HG03097 (cell line): ENCODE measurements at regions not wholly inside any gene's neighbourhood (a gene's known extent, or its start where the extent isn't known, plus 50 kb on each side); places are given as distances from the start of the nearest gene placed in this dataset.
"Not testable (repeated sequence)": the region's sequence is repeated elsewhere in the genome, so short reads cannot be mapped to it uniquely, and the experiment has no call there.

Source experiments
- ATAC-seq: cut with Tn5 transposase; IDR thresholded peaks from one replicate; pipeline ENCODE4 v1.9.1; 2021; ENCODE audit not compliant: unreplicated experiment, low FRiP score

DNA sequence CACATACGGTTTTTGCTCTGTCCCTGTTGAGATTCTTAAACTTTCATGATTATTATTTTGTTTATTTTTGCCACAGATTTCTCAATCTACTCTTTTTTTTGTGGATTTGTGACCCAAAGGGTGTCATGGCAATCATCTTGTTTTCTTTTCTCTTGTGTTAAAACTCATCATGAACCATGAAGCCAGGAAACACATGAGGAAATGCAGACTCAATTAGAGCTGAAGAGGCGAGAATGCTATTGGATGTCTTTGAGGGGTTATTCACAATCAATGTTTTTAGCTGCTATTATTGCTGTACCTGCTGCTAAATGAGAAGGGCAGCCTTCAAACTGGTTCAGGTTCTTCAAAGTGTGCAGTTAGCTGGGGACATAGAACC lies 99.5 kb upstream of the MMADHC start:
- ATAC-seq: no peak

DNA sequence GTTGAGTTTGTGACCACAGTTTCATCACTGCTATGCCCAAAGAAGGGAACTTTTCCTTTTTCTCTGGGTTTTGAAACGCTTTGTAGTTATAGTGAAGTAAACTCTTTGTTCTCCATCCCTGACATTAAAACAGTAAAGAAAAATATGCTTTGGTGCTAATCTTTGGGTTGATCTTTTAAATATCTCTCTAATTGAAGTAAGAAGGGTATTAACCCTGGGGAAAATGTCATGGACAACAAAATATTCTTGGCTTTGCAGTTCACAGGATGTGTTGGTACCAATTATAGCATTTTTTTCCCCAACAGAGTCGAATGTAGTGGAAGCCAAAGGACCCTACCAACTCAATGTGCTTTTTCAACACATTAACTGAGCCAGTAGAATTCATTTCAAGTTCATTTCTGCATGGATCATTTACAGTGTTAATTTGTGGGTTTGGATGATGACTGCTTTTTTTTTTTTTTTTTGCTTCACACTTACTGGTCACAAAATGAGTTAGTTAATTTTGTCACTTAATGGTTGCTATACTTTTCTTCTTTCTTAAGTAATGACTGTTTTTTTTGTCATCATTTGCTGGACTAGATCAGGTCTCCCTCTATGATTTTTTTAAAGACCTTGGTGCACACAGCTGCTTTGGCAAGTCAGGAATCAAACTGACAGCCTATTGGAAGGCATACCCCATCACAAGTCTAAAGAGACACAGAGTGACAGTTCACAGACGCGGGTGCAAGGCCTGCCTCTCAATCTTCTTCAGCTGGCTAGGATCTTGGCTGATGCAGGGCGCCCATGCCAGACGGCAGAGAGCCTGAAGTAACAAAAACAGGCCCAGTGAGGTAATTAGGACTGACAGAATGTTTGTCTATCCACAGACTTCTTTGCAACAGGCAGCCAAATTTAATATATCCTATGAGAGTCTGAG lies 98.8 kb upstream of the MMADHC start:
- no peak for ATAC-seq

- ATAC-seq: not testable (repeated sequence)
Observed at GRCh38 chr2:149685401-149685800, 97.8 kb upstream of the MMADHC start.

GRCh38 chr2:149679286-149679685 lies 91.7 kb upstream of the MMADHC start:
- no peak for ATAC-seq

DNA sequence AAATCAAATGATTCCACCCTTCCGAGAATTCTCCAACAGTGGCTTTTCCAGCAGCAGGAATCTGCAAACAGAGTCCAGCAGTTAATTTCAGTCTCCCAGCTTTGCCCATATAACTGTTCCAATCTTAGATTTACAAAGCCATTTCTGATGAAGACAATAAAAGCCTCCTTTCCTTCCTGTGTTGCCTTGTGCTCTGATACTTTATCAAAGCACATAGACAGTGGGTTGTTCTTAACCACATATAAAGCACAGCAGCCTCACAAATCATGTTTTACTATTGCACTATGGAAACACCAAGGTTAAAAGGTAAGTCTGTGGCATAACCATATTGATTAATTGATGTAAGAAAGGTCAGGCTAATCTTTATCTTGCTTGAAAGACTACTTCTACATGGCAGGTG lies 89.8 kb upstream of the MMADHC start:
- no peak for ATAC-seq

DNA sequence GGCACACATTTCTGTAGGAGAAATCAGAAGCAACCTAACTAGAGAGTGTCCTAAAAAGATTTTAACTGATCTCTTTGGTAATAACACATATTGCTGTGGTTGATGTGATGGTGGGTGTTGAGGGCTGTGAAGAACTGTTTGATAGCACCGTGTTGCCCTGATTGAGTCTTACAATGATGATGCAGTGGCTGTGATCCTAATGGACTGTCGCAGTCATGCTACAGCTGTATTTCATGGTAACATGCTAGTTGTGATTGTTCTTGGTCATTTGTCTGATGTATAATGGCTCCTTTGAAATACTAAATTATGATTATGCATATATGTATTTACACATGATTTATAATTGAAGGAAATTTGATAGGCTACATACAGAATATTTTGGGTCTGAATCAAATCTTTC lies 82.5 kb upstream of the MMADHC start:
- no peak for ATAC-seq

- ATAC-seq: no peak
Observed at GRCh38 chr2:149666809-149667320, 79.3 kb upstream of the MMADHC start.

GRCh38 chr2:149664896-149665295 lies 77.3 kb upstream of the MMADHC start:
- ATAC-seq: no peak

DNA sequence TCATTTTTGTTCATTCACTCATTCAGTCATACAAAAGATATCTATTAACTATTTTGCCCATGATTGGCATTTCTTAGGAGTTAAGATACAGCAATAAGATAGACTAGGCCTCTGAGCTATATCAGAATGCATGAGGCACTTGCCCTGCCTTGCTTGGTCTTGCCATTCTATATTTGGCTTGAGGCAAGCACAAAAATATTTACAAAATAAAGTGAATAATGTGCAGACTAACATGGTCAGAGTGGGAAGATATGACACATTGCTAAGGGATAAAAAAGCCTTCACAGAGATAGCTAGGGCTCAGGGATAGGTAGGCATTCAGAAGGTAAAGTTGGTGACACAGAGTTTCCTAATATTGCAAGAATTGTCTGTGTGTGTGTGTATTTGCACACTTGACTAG lies 75.0 kb upstream of the MMADHC start:
- ATAC-seq: no peak

DNA sequence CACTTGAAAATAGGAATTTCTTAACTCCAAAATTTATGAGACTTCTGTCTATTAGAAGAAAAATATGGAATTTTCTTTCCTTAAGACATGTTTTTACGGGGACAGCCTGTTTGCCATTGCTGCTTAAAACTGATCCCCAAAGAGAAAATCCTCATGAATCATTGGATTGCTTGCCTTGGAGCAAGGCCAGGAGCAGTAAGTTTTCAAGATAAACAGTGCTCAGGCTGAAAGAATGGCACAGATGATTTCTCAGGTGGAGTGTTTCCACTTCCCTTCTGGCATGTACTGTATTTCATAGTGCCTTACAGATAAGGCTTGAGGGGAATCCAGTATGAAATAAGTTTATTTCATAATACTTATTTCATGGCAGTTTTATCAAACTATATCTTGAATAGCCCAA lies 74.3 kb upstream of the MMADHC start:
- ATAC-seq: no peak

DNA sequence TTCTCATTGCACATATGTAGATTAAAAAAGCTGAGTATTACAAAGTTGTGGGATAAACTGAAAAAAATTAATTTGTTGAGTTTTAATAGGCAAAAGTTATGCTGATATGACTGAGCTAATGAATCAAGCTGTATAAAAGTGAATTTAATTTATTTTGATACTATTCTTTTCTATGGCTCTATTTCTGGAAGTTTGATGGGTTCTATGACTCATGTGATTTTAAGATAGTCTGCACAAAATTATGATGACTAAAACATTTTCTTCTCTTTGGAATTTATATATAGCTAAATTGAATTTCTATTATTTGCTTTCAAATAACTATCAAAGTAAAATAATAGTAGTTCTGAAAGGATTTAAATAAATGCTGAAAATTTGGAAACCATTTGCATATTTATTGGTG lies 71.0 kb upstream of the MMADHC start:
- no peak for ATAC-seq

DNA sequence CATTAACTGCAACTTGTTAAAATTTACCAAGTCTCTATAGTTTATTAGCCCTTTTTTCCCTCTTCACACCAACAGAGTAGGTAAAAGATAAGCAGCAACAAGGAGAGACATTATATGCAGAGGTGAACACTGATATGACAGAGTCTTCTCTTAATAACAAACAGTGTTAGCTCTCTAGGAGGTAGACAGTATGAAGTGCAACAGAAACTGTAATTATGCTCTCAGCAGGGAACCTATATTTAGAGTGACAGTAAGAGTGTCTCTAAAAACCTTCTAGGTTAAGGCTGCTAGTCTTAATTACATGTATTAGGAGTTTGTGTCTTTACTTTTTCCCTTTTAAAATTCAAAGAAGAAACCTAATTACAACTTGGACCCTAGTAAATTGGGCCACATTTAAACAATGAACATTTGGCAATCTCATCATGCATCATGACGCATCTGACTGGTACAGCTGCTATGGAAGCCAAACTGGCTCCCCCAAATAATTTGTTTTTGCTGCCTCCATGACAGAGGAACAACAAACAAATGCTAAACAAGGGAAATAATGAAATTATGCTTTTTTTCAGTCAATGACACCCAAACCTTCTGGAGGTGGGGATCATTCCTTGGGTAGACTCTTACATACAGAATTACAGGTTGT lies 69.9 kb upstream of the MMADHC start:
- no peak for ATAC-seq

- no peak for ATAC-seq
Observed at GRCh38 chr2:149656996-149657395, 69.4 kb upstream of the MMADHC start.

GRCh38 chr2:149653831-149654445 lies 66.4 kb upstream of the MMADHC start:
- ATAC-seq: no peak

- no peak for ATAC-seq
Observed at GRCh38 chr2:149652926-149653325, 65.4 kb upstream of the MMADHC start.

- no peak for ATAC-seq
Observed at GRCh38 chr2:149652526-149652925, 65.0 kb upstream of the MMADHC start.

DNA sequence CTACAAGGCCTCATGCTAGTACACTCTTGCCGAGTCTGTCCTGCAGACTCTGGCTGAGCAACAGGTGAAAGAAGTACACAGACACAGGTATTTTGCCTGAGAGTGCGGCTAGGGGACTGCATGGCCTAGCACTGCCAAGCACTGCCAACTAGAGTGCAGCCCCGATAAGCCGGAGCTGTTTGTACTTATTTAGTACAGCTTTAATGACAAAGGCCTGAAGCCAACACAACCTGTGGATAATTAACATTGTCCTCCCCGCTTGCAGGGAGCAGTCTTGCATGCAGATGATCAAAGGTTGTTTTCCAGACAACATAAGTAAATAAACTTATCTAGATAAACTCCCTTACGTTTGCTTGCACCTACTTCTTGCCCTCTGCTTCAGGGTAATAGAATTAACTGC lies 63.7 kb upstream of the MMADHC start:
- ATAC-seq: no peak

DNA sequence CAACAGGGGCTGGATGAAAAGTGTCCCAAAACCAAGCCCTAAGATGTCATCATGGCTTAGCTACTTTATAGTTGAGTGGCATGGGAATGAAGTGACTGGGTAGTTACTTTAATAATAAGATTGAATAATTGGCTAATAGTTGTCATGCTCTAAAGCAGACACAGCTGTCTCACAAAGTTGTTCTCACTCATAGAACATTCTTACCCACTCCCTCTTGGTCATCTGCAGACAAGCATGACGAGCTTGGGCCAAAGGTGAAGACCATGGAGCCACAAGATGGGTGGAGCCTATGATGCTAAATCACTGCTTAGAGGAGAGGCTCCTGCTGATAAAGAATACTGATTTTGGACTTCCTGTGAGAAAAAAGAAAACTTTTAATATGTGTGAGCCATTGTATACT lies 62.4 kb upstream of the MMADHC start:
- ATAC-seq: no peak

GRCh38 chr2:149648282-149649030 lies 60.9 kb upstream of the MMADHC start:
- ATAC-seq: no peak

- no peak for ATAC-seq
Observed at GRCh38 chr2:149645391-149645790, 57.8 kb upstream of the MMADHC start.
